ENCODE measurements at regions not wholly inside any gene's neighbourhood (a gene's known extent, or its start where the extent isn't known, plus 50 kb on each side); places are given as distances from the start of the nearest gene placed in this dataset.

DNA sequence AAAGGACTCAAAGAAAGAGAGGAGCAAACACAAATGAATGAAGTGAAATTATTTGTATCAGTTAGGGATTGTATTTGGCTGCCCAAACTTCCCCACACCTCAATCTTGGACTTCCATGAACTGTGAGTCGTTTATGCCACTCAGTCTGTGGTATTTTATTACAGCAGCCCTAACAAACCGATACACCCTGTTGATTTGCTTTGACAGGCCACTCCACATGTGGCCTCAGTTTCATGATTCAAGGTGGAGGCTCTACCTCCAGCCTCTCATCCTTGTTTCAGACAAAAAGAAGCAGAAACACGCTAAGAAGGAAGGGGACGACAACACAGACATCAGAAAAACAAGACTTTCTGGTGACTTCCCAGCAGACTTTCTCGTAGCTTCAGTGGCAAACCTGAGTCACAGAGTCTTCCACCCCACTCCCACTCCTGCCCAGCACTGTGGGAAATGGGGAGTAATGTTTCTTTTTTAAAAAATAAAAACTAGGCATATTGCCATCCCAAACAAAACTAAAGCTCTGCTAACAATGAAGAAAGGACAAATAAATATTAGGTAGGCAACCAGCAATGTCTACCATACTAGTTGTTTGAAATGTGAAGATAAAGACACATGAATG, 52.2 kb upstream of the ABCA1 start:
- intact Hi-C loops (cut with DNase I; ENCODE audit: low total_unique reads) = no loop called here
- Histone ChIP-seq H3K9me3 (no peaks in the 10 kb centered on the region), H3K36me3 (no peaks in the 10 kb centered on the region), H3K27me3 (no peaks in the 10 kb centered on the region), H3K4me3 (no peak overlapping the region), H3K4me1 (no peaks in the 10 kb centered on the region), H3K27ac (no peak overlapping the region)
- TF ChIP-seq POLR2A (IDR thresholded peaks at IDR 0.05) = no peak
- no peak for TF ChIP-seq POLR2AphosphoS5 (IDR thresholded peaks at IDR 0.05)
- TF ChIP-seq, protein P1, sequence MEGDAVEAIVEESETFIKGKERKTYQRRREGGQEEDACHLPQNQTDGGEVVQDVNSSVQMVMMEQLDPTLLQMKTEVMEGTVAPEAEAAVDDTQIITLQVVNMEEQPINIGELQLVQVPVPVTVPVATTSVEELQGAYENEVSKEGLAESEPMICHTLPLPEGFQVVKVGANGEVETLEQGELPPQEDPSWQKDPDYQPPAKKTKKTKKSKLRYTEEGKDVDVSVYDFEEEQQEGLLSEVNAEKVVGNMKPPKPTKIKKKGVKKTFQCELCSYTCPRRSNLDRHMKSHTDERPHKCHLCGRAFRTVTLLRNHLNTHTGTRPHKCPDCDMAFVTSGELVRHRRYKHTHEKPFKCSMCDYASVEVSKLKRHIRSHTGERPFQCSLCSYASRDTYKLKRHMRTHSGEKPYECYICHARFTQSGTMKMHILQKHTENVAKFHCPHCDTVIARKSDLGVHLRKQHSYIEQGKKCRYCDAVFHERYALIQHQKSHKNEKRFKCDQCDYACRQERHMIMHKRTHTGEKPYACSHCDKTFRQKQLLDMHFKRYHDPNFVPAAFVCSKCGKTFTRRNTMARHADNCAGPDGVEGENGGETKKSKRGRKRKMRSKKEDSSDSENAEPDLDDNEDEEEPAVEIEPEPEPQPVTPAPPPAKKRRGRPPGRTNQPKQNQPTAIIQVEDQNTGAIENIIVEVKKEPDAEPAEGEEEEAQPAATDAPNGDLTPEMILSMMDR (IDR thresholded peaks at IDR 0.05) = no peak
- no peak for DNase-seq (ENCODE audit: low spot score in 2 of 2)

DNA sequence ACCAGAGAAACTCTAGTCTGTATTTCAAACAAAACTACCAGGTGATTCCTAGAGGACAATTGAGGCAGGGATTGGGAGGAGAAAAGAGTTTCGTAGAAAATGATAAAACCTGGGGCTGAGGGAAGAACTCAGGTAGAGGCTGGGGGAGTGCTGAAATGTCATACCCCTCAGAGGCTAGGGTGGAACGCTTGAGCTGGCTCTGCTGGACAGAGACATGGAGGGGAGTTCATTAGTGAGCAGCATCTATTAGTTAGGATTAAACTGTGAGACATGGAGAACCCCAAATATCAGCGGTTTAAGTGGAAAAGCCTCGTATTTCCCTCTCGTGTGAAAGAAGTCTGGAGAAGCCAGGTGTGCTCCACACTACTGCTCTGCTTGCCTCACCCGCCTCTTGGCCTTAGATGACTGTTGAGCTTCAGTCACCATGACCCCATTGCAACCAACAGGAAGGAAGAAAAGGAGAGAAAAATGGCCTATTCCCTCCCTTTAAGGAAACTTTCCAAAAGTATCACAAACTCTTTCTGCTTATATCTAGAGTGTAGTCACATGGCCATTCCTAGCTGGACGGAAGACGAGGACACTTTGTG, 53.7 kb upstream of the ABCA1 start:
- no peaks in the 10 kb centered on the region for H3K36me3 ChIP-seq
- H3K27me3 ChIP-seq = no peaks in the 10 kb centered on the region
- intact Hi-C loops (cut with DNase I; ENCODE audit: low total_unique reads) = no loop called here
- no peaks in the 10 kb centered on the region for H3K4me1 ChIP-seq
- no peak overlapping the region for H3K4me3 ChIP-seq
- DNase-seq (ENCODE audit: low spot score in 2 of 2) = no peak
- TF ChIP-seq, protein P1 (IDR thresholded peaks at IDR 0.05) = no peak
- TF ChIP-seq POLR2AphosphoS5 (IDR thresholded peaks at IDR 0.05) = no peak
- TF ChIP-seq POLR2A (IDR thresholded peaks at IDR 0.05) = no peak
- no peak overlapping the region for H3K27ac ChIP-seq
- no peaks in the 10 kb centered on the region for H3K9me3 ChIP-seq

DNA sequence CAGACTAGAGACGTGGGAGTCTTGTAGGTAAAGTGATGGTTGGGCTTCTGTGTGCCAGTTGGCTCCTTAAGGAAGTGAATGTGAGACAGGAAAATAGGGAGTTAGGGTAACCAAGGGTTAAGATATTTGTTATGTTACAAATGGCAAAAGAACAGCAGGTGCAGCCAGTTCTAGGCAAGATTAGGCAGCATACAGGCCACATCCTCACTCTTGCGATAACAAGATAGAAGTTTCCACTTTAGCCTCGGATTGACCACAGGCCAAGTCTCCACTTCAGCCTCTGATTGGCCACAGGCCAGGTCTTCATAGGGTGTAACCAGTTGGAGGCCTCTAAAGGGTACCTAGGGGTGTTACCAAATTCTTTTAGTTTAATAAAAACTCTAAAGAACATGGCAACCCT, 54.6 kb upstream of the ABCA1 start:
- Histone ChIP-seq H3K9me3 (no peaks in the 10 kb centered on the region), H3K27me3 (no peaks in the 10 kb centered on the region), H3K4me3 (no peak overlapping the region), H3K27ac (peak overlapping the region in 1 of 2 donors; percentile 3), H3K4me1 (no peaks in the 10 kb centered on the region), H3K36me3 (no peaks in the 10 kb centered on the region)
- TF ChIP-seq, protein P1 (IDR thresholded peaks at IDR 0.05) = no peak
- TF ChIP-seq POLR2AphosphoS5 (IDR thresholded peaks at IDR 0.05) (no peak), POLR2A (IDR thresholded peaks at IDR 0.05) (no peak)
- intact Hi-C loops (cut with DNase I; ENCODE audit: low total_unique reads) = no loop called here
- no peak for DNase-seq (ENCODE audit: low spot score in 2 of 2)

DNA sequence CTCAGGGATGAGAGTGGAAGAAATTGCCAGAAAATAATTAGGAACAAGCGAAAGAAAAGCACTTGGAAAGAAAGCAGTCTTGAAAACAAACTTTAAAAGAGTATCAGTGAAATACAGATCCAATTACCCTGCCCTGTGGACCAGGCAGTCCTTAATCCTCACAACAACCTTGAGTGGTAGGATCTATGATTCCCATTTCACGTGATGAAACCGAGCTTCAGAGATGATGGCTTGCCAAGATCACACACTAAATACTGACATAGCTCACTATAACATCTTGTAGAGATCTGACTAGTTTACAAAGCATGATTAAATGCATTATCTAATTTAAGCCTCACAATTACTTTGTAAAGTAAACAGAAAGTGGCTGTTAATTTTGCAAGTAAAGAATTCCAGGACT, 55.5 kb upstream of the ABCA1 start:
- Histone ChIP-seq H3K4me1 (no peaks in the 10 kb centered on the region), H3K36me3 (no peaks in the 10 kb centered on the region), H3K27ac (peak overlapping the region; percentile 3 to 10), H3K4me3 (no peak overlapping the region), H3K27me3 (no peaks in the 10 kb centered on the region), H3K9me3 (no peaks in the 10 kb centered on the region)
- TF ChIP-seq, protein P1 (IDR thresholded peaks at IDR 0.05) = no peak
- no peak for TF ChIP-seq POLR2AphosphoS5 (IDR thresholded peaks at IDR 0.05)
- TF ChIP-seq POLR2A (IDR thresholded peaks at IDR 0.05) = no peak
- intact Hi-C loops (cut with DNase I; ENCODE audit: low total_unique reads) = no loop called here
- no peak for DNase-seq (ENCODE audit: low spot score in 2 of 2)

DNA sequence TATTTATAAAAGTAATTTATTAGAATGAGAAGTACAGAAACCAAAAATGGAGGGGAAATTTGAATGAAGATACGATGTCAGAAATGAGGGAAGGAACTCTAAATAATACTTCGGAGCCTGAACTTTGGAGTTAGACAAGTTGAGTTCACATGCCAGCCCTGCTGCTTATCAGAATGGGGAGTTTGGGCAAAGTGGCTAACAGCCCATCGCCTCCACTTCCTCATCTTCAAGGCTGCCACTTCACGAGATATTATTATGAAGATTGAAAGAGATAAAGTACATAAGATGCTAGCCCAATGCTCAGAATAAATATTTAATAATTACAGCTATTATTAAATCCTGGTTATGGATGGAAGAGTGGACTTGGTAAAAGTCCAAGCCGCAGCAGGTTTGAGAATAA, 56.2 kb upstream of the ABCA1 start:
- no peak overlapping the region for H3K27ac ChIP-seq
- intact Hi-C loops (cut with DNase I; ENCODE audit: low total_unique reads) = no loop called here
- H3K4me1 ChIP-seq = no peaks in the 10 kb centered on the region
- H3K36me3 ChIP-seq = no peaks in the 10 kb centered on the region
- no peaks in the 10 kb centered on the region for H3K9me3 ChIP-seq
- H3K27me3 ChIP-seq = no peaks in the 10 kb centered on the region
- TF ChIP-seq POLR2A (IDR thresholded peaks at IDR 0.05) (no peak), POLR2AphosphoS5 (IDR thresholded peaks at IDR 0.05) (no peak)
- TF ChIP-seq, protein P1 (IDR thresholded peaks at IDR 0.05) = no peak
- DNase-seq (ENCODE audit: low spot score in 2 of 2) = no peak
- no peak overlapping the region for H3K4me3 ChIP-seq
